Body of pancreas (tissue), 4 donors: ENCODE measurements at regions not wholly inside any gene's neighbourhood (a gene's known extent, or its start where the extent isn't known, plus 50 kb on each side); places are given as distances from the start of the nearest gene placed in this dataset.

Experiments used
- ATAC-seq: fragments of 150-250 bp; one replicate; pipeline ENCODE4 v1.9.1; 2016
- DNase-seq, 4 donors: peaks; one replicate each; pipeline ENCODE4 v3.0.0-alpha.2; 2019
- H3K27ac ChIP-seq, 4 donors: fragments of 200-600 bp; sonication (generic); 1 replicate in 3 of 4; 2 replicates in 1 of 4; pipeline versions ENCODE4 v1.5.1 to v1.6.1; 2016 to 2019; ENCODE audit warnings: mild to moderate bottlenecking in 1 of 4, mixed read lengths in 1 of 4, moderate library complexity in 1 of 4
- H3K27me3 ChIP-seq, 2 donors: fragments of 200-600 bp; sonication (generic); one replicate each; pipeline ENCODE4 v1.6.0; 2016; ENCODE audit warnings: mild to moderate bottlenecking in 1 of 2
- H3K36me3 ChIP-seq, 2 donors: fragments of 200-600 bp; sonication (generic); replicated peaks in 1 of 2; 2 replicates each; pipeline ENCODE4 v1.5.1; 2016; ENCODE audit warnings: low read depth in 2 of 2; ENCODE audit not compliant: insufficient read depth in 1 of 2
- H3K4me1 ChIP-seq: fragments of 200-600 bp; sonication (generic); one replicate; pipeline ENCODE4 v1.6.0; 2016
- H3K4me3 ChIP-seq, 2 donors: fragments of 200-600 bp; sonication (generic); 1 replicate in 1 of 2; 2 replicates in 1 of 2; pipeline ENCODE4 v1.5.1; 2016 to 2019
- H3K9me3 ChIP-seq, 3 donors: fragments of 200-600 bp; sonication (generic); 1 replicate in 2 of 3; 2 replicates in 1 of 3; pipeline ENCODE4 v1.5.1; 2016
- CTCF ChIP-seq, 7 experiments: fragments of 450-650 bp in 4 of 7; fragments of 200-600 bp in 3 of 7; sonication (generic) in 3 of 7; IDR thresholded peaks; one replicate each; pipeline ENCODE4 v1.5.1; 2016 to 2019; ENCODE audit warnings: antibody characterized with exemption in 7 of 7
- POLR2A ChIP-seq, 3 donors: fragments of 450-650 bp; IDR thresholded peaks; one replicate each; pipeline ENCODE4 v1.6.1; 2016; ENCODE audit warnings: antibody characterized with exemption in 3 of 3, mild to moderate bottlenecking in 2 of 3
- WGBS, 2 donors: methylation state at CpG; one replicate each; pipeline ENCODE4 v1.1.5; 2017; 5-methylcytosine and 5-hydroxymethylcytosine counted together
- intact Hi-C: fragments of 100-400 bp; cut with DNase I; formaldehyde crosslinking; loops from one replicate; pipeline ENCODE4 v1.15.1; 2023

GRCh38 chr12:127060310-127060847, 1206.6 kb upstream of the TMEM132C start:
- no peak for ATAC-seq
- Histone ChIP-seq H3K4me1 (no peaks in the 10 kb centered on the region), H3K27ac (peak overlapping the region in 1 of 4 donors; percentile 14), H3K36me3 (no peaks in the 10 kb centered on the region), H3K4me3 (no peak overlapping the region), H3K9me3 (no peaks in the 10 kb centered on the region), H3K27me3 (no peaks in the 10 kb centered on the region)
- TF ChIP-seq CTCF (IDR thresholded peaks at IDR 0.05) = no peak
- TF ChIP-seq POLR2A (IDR thresholded peaks at IDR 0.05) = no peak
- no peak for DNase-seq
- intact Hi-C loops = no loop called here
- WGBS, 2 donors = 82 to 87% methylated on average over 23 to 28 of the region's 28 CpGs

GRCh38 chr12:127060933-127061332, 1206.0 kb upstream of the TMEM132C start:
- intact Hi-C loops = no loop called here
- Histone ChIP-seq H3K36me3 (no peaks in the 10 kb centered on the region), H3K27ac (no peak overlapping the region), H3K4me1 (no peaks in the 10 kb centered on the region), H3K4me3 (no peak overlapping the region), H3K27me3 (no peaks in the 10 kb centered on the region), H3K9me3 (no peaks in the 10 kb centered on the region)
- no peak for DNase-seq
- TF ChIP-seq CTCF (IDR thresholded peaks at IDR 0.05) = no peak
- TF ChIP-seq POLR2A (IDR thresholded peaks at IDR 0.05) = no peak
- no peak for ATAC-seq
- 86 to 88% methylated on average over 12 to 14 of the region's 14 CpGs for WGBS, 2 donors

- ATAC-seq = no peak
- no peaks in the 10 kb centered on the region for H3K9me3 ChIP-seq
- H3K36me3 ChIP-seq = no peaks in the 10 kb centered on the region
- no peaks in the 10 kb centered on the region for H3K27me3 ChIP-seq
- H3K4me1 ChIP-seq = no peaks in the 10 kb centered on the region
- H3K27ac ChIP-seq = no peak overlapping the region
- peak in 1 of 4 donors; percentile 13 for DNase-seq
- 67 to 76% methylated on average over 18 of the region's 18 CpGs for WGBS, 2 donors
- intact Hi-C loops = no loop called here
- no peak overlapping the region for H3K4me3 ChIP-seq
- TF ChIP-seq POLR2A (IDR thresholded peaks at IDR 0.05) = no peak
- no peak for TF ChIP-seq CTCF (IDR thresholded peaks at IDR 0.05)
Measured at GRCh38 chr12:127063339-127064072, 1203.5 kb upstream of the TMEM132C start.

GRCh38 chr12:127064207-127064606, 1202.8 kb upstream of the TMEM132C start:
- 87 to 92% methylated on average over 5 of the region's 5 CpGs for WGBS, 2 donors
- Histone ChIP-seq H3K4me3 (no peak overlapping the region), H3K27me3 (no peaks in the 10 kb centered on the region), H3K27ac (no peak overlapping the region), H3K9me3 (no peaks in the 10 kb centered on the region), H3K36me3 (no peaks in the 10 kb centered on the region), H3K4me1 (no peaks in the 10 kb centered on the region)
- TF ChIP-seq CTCF (IDR thresholded peaks at IDR 0.05) = no peak
- no peak for TF ChIP-seq POLR2A (IDR thresholded peaks at IDR 0.05)
- intact Hi-C loops = no loop called here
- DNase-seq (no peak), ATAC-seq (no peak)

- ATAC-seq (no peak), DNase-seq (no peak)
- intact Hi-C loops = no loop called here
- no peak for TF ChIP-seq CTCF (IDR thresholded peaks at IDR 0.05)
- no peak for TF ChIP-seq POLR2A (IDR thresholded peaks at IDR 0.05)
- Histone ChIP-seq H3K36me3 (no peaks in the 10 kb centered on the region), H3K4me1 (no peaks in the 10 kb centered on the region), H3K27ac (no peak overlapping the region), H3K4me3 (no peak overlapping the region), H3K27me3 (no peaks in the 10 kb centered on the region), H3K9me3 (no peaks in the 10 kb centered on the region)
- 10 to 11% methylated on average over 1 of the region's 1 CpG for WGBS, 2 donors
Measured at GRCh38 chr12:127065595-127065994, 1201.4 kb upstream of the TMEM132C start.
